IPS-18a (cell line): ENCODE measurements at regions not wholly inside any gene's neighbourhood (a gene's known extent, or its start where the extent isn't known, plus 50 kb on each side); places are given as distances from the start of the nearest gene placed in this dataset.

ENCODE experiments used
- H3K27ac ChIP-seq: one replicate; pipeline ENCODE4 v1.5.1; 2013; ENCODE audit warnings: low read length
- H3K27me3 ChIP-seq: one replicate; pipeline ENCODE4 v1.6.1; 2013; ENCODE audit warnings: mild to moderate bottlenecking, low read length; ENCODE audit not compliant: control insufficient read depth, insufficient read depth
- H3K36me3 ChIP-seq: one replicate; pipeline ENCODE4 v1.6.1; 2013; ENCODE audit warnings: low read depth, low read length; ENCODE audit not compliant: control insufficient read depth
- H3K4me1 ChIP-seq: one replicate; pipeline ENCODE4 v1.6.1; 2013; ENCODE audit warnings: low read depth, low read length; ENCODE audit not compliant: control insufficient read depth
- H3K4me3 ChIP-seq: one replicate; pipeline ENCODE4 v1.5.1; 2013; ENCODE audit warnings: low read length
- H3K9ac ChIP-seq: one replicate; pipeline ENCODE4 v1.6.1; 2013; ENCODE audit warnings: mild to moderate bottlenecking, low read length, moderate library complexity
- H3K9me3 ChIP-seq: one replicate; pipeline ENCODE4 v1.6.1; 2013; ENCODE audit warnings: low read depth, low read length; ENCODE audit not compliant: control insufficient read depth

GRCh38 chr18:75592527-75592926 lies 165.0 kb upstream of the SMIM21 start:
- H3K9me3 ChIP-seq: peaks cover 24% of the 10 kb centered on the region
- no peaks in the 10 kb centered on the region for H3K4me1 ChIP-seq
- no peak overlapping the region for H3K4me3 ChIP-seq
- H3K36me3 ChIP-seq: no peaks in the 10 kb centered on the region
- H3K27me3 ChIP-seq: no peaks in the 10 kb centered on the region
- H3K27ac ChIP-seq: no peak overlapping the region
- H3K9ac ChIP-seq: no peak overlapping the region

- Histone ChIP-seq H3K27me3 (no peaks in the 10 kb centered on the region), H3K4me3 (no peak overlapping the region), H3K9ac (no peak overlapping the region), H3K27ac (no peak overlapping the region), H3K36me3 (no peaks in the 10 kb centered on the region), H3K4me1 (peaks cover 7% of the 10 kb centered on the region), H3K9me3 (peaks cover 15% of the 10 kb centered on the region)
These were observed 160.9 kb upstream of the SMIM21 start for GRCh38 chr18:75588412-75588811.

- peaks cover 4% of the 10 kb centered on the region for H3K9me3 ChIP-seq
- H3K27me3 ChIP-seq: no peaks in the 10 kb centered on the region
- no peak overlapping the region for H3K27ac ChIP-seq
- H3K4me3 ChIP-seq: no peak overlapping the region
- H3K4me1 ChIP-seq: peaks cover 7% of the 10 kb centered on the region
- H3K36me3 ChIP-seq: no peaks in the 10 kb centered on the region
- H3K9ac ChIP-seq: no peak overlapping the region
These were observed 159.6 kb upstream of the SMIM21 start for GRCh38 chr18:75587131-75587530.

GRCh38 chr18:75586130-75586889 lies 158.8 kb upstream of the SMIM21 start:
- Histone ChIP-seq H3K27ac (no peak overlapping the region), H3K4me3 (no peak overlapping the region), H3K36me3 (no peaks in the 10 kb centered on the region), H3K27me3 (no peaks in the 10 kb centered on the region), H3K4me1 (peaks cover 10% of the 10 kb centered on the region), H3K9ac (no peak overlapping the region), H3K9me3 (no peaks in the 10 kb centered on the region)

- no peak overlapping the region for H3K27ac ChIP-seq
- H3K36me3 ChIP-seq: no peaks in the 10 kb centered on the region
- peaks cover 12% of the 10 kb centered on the region for H3K4me1 ChIP-seq
- no peak overlapping the region for H3K9ac ChIP-seq
- no peaks in the 10 kb centered on the region for H3K9me3 ChIP-seq
- no peak overlapping the region for H3K4me3 ChIP-seq
- no peaks in the 10 kb centered on the region for H3K27me3 ChIP-seq
These were observed 155.4 kb upstream of the SMIM21 start for GRCh38 chr18:75582940-75583339.

- H3K4me3 ChIP-seq: no peak overlapping the region
- no peaks in the 10 kb centered on the region for H3K36me3 ChIP-seq
- no peak overlapping the region for H3K27ac ChIP-seq
- H3K27me3 ChIP-seq: no peaks in the 10 kb centered on the region
- H3K9me3 ChIP-seq: no peaks in the 10 kb centered on the region
- peaks cover 12% of the 10 kb centered on the region for H3K4me1 ChIP-seq
- no peak overlapping the region for H3K9ac ChIP-seq
These were observed 154.9 kb upstream of the SMIM21 start for GRCh38 chr18:75582406-75582821.

GRCh38 chr18:75581336-75582131 lies 154.0 kb upstream of the SMIM21 start:
- Histone ChIP-seq H3K9ac (no peak overlapping the region), H3K9me3 (no peaks in the 10 kb centered on the region), H3K27me3 (no peaks in the 10 kb centered on the region), H3K36me3 (no peaks in the 10 kb centered on the region), H3K4me3 (no peak overlapping the region), H3K27ac (no peak overlapping the region), H3K4me1 (peaks cover 11% of the 10 kb centered on the region)

GRCh38 chr18:75574187-75574586 lies 146.7 kb upstream of the SMIM21 start:
- Histone ChIP-seq H3K27ac (no peak overlapping the region), H3K9me3 (no peaks in the 10 kb centered on the region), H3K4me1 (no peaks in the 10 kb centered on the region), H3K27me3 (no peaks in the 10 kb centered on the region), H3K9ac (no peak overlapping the region), H3K4me3 (no peak overlapping the region), H3K36me3 (no peaks in the 10 kb centered on the region)

- H3K9me3 ChIP-seq: no peaks in the 10 kb centered on the region
- no peak overlapping the region for H3K4me3 ChIP-seq
- no peak overlapping the region for H3K27ac ChIP-seq
- H3K36me3 ChIP-seq: no peaks in the 10 kb centered on the region
- no peaks in the 10 kb centered on the region for H3K4me1 ChIP-seq
- no peak overlapping the region for H3K9ac ChIP-seq
- no peaks in the 10 kb centered on the region for H3K27me3 ChIP-seq
These were observed 135.6 kb upstream of the SMIM21 start for GRCh38 chr18:75563150-75563549.

- no peaks in the 10 kb centered on the region for H3K36me3 ChIP-seq
- H3K4me3 ChIP-seq: no peak overlapping the region
- no peaks in the 10 kb centered on the region for H3K27me3 ChIP-seq
- H3K9me3 ChIP-seq: no peaks in the 10 kb centered on the region
- no peak overlapping the region for H3K27ac ChIP-seq
- no peaks in the 10 kb centered on the region for H3K4me1 ChIP-seq
- no peak overlapping the region for H3K9ac ChIP-seq
These were observed 134.7 kb upstream of the SMIM21 start for GRCh38 chr18:75562216-75562615.

- H3K27me3 ChIP-seq: no peaks in the 10 kb centered on the region
- no peaks in the 10 kb centered on the region for H3K9me3 ChIP-seq
These were observed 131.3 kb upstream of the SMIM21 start for GRCh38 chr18:75558790-75559189.

GRCh38 chr18:75556841-75557240 lies 129.3 kb upstream of the SMIM21 start:
- Histone ChIP-seq H3K27me3 (no peaks in the 10 kb centered on the region), H3K9me3 (no peaks in the 10 kb centered on the region), H3K4me1 (peaks cover 8% of the 10 kb centered on the region), H3K27ac (no peak overlapping the region), H3K4me3 (no peak overlapping the region), H3K9ac (no peak overlapping the region), H3K36me3 (no peaks in the 10 kb centered on the region)

More at GRCh38 chr18:75558790-75559189, 131.3 kb upstream of the SMIM21 start:
- Histone ChIP-seq H3K4me1 (peaks cover 7% of the 10 kb centered on the region), H3K27ac (no peak overlapping the region), H3K4me3 (no peak overlapping the region), H3K36me3 (no peaks in the 10 kb centered on the region), H3K9ac (no peak overlapping the region)
